ENCODE measurements at regions not wholly inside any gene's neighbourhood (a gene's known extent, or its start where the extent isn't known, plus 50 kb on each side); places are given as distances from the start of the nearest gene placed in this dataset.
"Not testable (repeated sequence)": the region's sequence is repeated elsewhere in the genome, so short reads cannot be mapped to it uniquely, and the experiment has no call there.

DNA sequence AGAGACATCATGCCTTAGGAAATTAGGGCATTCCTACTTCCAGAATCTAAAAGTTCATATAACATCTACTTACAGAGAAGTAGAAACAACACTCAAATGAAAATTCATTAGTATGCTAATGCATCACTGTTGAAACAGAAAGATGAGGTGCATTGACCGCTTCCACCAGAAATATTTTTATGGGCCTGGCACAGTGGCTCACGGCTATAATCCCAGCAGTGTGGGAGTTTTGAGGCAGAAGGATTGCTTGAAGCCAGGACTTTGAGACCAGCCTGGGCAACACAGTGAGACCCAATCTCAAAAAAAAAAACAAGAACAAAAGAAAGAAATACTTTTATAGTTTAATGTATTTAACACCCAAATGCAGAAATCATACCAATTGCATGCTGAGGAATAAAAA is 220.9 kb downstream of the SKIDA1 start:
- no peak overlapping the region for H3K4me3 ChIP-seq (ENCODE audit: low read length)
- no peak for DNase-seq (ENCODE audit: low read depth, low spot score)

DNA sequence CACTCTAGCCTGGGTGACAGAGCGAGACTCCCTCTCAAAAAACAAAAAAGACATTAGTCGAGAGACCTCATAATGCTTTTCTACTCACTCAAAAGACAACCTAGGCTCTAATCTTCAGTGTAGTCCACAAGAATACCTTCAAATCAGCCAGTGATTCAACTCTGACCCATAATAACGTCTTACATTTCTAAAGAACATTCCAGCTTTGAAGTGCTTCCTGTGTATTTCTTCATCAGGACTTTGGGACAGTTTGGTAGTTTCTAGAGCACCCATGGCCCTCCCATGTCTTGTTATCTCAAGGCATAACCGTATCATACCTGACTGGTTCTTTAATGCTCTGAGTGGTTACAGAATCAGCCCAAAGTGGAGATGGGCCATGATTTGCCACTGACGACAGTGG is 221.3 kb downstream of the SKIDA1 start:
- no peak for DNase-seq (ENCODE audit: low read depth, low spot score)
- H3K4me3 ChIP-seq (ENCODE audit: low read length) = no peak overlapping the region

DNA sequence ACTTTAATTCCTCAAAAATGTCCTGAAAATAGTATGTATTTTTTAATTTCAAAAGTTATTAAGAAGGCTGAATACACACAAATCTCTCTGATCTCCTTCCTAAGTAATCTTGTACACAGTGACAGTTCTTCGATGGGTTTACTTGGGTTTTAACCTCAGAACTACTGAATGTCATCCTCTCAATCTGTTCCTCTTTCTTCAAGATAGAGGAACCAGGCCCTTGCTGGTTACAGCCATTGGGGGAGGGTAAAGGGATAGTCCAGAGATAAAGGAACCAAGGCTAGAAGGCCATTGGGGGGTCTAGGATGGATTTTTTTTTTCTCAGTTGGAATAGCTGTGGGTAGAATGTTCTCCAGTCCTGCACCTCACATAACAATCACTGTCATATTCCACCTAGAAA is 224.9 kb downstream of the SKIDA1 start:
- H3K4me3 ChIP-seq (ENCODE audit: low read length) = no peak overlapping the region
- no peak for DNase-seq (ENCODE audit: low read depth, low spot score)

DNA sequence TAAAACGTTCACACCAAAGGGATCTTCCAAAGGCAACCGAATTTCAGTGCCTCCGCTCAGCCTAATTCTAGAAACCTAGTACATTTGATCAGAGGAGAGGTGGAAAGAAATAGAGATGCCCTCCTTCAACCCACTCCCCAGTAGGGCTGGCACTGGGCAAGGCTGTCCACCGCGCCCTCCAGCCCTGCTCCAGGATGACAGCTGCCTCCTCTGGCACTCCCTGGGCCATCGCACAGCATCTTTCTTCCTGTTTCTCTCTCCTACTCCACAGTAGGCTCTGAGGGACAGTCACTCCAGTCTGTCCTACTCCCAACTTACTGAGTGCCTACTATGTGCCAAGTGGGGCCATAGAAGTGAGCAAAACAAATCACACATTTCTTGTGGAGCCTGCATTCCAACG is 226.2 kb downstream of the SKIDA1 start:
- no peak overlapping the region for H3K4me3 ChIP-seq (ENCODE audit: low read length)
- no peak for DNase-seq (ENCODE audit: low read depth, low spot score)

DNA sequence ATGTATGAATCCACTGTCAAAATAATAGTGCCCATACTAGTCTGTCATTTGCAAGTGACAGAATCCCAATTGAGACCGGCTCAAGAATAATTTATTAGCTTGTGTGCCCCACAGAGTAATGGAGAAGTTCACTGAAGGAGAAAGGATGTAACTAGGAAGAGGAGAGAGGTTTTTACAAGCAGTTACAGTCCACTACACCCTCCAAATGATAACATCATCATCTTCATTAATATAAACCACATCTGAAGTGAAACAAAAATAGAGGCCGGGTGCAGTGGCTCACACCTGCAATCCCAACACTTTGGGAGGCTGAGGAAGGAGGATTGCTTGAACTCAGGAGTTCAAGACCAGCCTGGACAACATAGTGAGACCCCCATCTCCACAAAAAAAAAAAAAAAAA is 226.8 kb downstream of the SKIDA1 start:
- no peak for DNase-seq (ENCODE audit: low read depth, low spot score)
- no peak overlapping the region for H3K4me3 ChIP-seq (ENCODE audit: low read length)

DNA sequence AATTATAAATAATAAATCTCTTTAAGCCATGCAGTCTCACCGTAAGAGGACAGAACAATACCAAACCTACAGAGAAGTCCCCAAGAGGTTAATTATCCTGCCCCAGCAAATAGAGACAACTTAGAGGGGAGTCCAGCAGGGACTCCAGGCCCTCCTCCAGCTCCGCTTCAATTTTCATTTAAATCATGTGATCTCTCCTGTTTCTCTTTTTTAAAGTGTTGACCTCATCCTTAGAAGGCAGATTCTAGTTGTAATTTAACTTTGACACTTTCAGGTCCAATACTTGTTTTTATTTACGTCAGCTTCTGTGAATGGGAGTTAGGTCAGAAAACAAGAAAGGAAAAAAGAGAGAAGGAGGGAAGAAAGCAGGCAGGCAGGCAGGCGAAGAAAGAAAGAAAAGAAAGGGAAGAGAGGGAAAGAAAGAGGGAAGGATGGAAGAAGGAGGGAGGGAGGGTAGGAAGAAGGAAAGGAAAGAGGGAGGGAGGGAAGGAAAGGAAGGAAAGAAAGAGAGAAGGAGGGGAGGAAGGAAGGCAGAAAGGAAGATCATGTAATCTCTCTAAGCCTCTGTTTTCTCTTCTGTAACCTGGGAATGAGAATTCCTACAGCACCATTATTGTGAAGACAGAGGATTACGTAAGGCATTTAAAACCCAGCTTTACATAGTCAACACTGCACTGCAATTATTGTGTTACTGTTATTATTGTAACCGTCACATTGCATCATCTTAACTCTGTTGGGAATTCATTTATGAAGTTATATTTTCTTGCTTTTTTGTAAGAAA is 227.7 kb downstream of the SKIDA1 start:
- no peak for DNase-seq (ENCODE audit: low read depth, low spot score)

DNA sequence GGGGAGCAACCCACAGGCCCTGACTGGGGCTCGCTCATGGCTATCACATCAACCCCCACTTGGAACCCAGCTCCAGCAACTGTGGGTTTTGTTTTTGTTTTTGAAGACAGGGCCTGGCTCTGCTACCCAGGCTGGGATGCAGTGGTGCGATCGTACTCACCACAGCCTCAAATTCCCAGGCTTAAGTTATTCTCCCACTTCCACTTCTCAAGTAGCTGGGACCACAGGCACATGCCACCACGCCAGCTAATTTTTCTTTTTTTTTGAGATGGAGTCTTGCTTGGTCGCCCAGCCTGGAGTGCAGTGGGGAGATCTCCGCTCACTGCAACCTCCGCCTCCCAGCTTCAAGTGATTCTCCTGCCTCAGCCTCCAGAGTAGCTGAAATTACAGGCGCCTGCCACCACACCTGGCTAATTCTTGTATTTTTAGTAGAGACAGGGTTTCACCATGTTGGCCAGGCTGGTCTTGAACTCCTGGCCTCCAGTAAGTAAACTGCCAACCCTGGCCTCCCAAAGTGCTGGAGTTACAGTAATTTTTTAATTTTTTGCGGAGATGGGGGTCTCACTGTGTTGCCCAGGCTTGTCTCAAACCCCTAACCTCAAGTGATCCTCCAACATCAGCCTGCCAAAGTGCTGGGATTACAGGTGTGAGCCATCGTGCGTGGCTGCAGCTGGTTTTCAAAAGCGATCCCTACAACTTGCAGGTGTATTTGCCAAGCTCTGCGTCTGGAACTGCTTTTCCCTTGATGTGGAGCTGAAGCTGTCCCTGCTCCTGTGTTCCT is 228.7 kb downstream of the SKIDA1 start:
- no peak for DNase-seq (ENCODE audit: low read depth, low spot score)
- H3K4me3 ChIP-seq (ENCODE audit: low read length) = no peak overlapping the region

More for the DNA sequence above, 227.7 kb downstream of the SKIDA1 start:
- H3K4me3 ChIP-seq (ENCODE audit: low read length) = no peak overlapping the region

DNA sequence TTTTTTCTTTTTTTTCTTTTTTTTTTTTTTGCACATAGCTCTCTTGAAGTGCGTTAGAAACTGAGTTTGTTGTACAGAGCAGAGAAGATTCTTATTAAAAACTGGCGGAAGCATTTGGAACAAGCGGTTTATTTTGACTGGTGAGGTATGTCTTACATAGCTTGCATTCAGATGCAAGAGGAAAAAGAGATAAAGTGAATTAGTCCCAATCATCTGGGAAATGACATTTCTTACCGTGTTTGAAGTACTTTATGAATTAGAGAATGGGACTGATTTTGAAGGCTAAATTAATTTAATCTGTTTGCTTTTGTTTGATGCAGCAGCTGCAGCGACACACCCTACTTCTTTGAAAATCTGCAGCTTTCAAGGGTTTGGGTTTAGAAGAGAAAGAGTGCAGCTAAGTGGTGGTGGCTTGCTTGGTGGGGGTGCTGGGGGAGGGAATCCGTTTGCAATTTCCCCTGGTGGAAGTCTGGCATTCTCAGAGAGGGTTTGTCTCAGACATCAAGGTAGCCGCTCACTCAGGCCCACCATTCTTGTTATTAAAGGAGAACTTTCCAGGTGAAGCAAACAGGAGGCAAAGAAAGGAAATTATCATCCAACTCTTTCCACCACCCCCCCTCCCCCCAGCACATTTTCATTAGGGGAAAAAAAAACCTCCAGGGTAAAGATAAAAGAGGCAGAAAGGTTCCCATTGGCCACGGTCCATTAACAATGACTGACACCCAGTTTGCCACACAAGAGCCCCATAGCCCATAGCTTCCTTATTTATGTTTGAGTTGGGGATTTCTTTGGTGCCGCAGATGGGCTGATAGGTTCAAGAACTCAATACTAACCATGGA is 231.7 kb downstream of the SKIDA1 start:
- DNase-seq (ENCODE audit: low read depth, low spot score) = no peak
- no peak overlapping the region for H3K4me3 ChIP-seq (ENCODE audit: low read length)

DNA sequence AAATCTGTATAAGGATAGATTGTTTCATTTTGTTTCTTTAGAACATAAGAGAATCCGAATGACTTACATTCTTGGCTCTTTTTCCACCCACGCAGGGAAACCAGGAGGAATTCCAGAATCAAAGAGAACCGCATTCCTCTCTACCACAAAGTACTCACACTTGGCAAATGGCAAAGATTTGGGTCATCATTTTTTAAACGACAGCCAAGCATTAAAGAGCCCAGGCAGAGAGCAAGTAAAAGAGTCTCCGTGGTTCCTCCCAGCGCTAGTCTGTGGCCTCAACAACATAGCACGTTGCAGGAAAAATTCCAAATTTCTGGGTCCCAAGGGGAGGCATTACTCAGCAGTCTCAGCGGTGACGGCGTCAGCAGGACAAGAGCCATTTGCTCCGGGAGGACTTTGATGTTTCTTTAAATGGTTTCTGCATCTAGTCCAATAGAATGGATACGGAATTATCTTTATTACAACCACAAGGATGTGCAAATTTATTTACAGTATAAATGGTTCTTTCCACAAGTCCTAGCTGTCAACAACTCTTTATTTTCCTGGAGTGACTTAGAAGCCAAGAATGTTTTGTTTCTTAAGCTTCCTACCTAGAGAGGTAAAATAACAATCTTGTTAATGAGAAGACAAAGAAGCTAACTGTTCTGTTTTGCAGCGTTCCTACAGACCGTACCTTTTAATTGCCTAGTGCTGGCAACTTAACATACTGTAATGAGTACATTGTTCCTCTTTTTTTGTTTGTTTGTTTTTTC is 232.5 kb downstream of the SKIDA1 start:
- H3K4me3 ChIP-seq (ENCODE audit: low read length) = no peak overlapping the region
- DNase-seq (ENCODE audit: low read depth, low spot score) = no peak

DNA sequence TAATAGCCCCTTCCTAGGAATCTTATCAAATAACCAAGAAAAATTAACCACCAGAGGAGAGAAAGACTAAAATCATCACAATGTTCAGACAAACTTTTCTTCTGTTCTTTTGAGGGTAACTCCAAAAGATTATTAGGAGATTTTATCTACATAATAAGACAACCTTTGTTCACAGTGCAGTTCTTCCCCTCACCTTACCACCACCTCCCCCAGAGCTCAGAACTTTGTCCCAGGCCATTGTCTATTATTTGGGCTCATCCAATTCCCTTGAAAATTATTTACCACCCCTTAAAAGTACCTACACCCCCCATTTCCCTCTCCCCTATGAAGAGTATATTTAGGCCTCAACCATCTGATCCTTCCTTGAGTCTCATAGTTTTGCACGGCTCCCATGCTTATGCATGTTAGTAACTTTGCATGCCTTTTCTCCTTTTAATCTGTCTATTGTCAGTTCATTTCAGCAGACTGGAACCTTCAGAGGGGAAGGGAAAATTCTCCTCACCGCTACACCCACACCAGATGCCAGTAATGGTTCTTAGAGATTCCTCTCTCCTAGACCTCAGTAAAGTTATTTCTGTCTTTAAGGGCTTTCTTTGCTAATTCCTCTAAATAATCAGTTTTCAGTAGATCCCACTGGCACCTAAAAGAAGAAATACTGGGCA is 234.9 kb downstream of the SKIDA1 start:
- DNase-seq (ENCODE audit: low read depth, low spot score) = no peak

DNA sequence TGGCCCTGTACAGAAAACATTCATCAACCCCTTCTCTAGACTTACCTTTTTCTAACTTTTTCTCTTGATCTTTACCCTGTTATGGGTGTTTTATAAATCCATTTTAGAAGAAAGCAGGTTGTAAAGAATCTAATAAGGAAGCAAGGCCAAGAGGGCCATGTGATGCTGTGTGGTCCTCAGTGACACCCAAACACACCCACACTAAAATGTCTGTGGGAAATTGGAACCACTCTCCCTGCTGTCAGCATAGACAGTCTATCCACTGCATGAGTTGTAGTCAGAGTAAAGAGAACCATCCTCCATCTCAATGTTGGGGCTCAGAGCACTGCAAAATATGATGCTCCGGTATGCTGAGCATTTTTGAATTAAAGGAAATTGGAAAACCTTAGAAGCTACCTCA is 235.5 kb downstream of the SKIDA1 start:
- no peak for DNase-seq (ENCODE audit: low read depth, low spot score)
- H3K4me3 ChIP-seq (ENCODE audit: low read length) = no peak overlapping the region

More for the DNA sequence above, 234.9 kb downstream of the SKIDA1 start:
- H3K4me3 ChIP-seq (ENCODE audit: low read length) = no peak overlapping the region

DNA sequence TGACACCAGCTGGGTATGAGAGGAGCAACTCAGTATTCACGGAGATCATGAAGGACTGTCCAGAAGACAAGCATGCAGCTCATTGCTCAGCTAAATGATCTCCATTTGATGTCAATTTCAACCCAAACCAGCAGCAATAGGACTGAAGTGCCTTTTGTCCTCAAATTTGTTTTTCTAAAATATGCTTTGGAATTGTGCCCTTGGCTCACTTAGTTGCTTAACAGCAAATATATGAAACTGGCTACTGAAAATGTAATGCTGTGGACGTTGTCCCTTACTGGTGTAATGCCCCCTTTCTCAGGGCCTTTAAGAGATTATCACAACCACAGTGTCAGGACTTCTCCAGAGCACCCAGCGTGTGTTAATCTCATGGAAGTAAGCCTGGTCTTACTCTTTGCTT is 236.2 kb downstream of the SKIDA1 start:
- no peak overlapping the region for H3K4me3 ChIP-seq (ENCODE audit: low read length)
- no peak for DNase-seq (ENCODE audit: low read depth, low spot score)

DNA sequence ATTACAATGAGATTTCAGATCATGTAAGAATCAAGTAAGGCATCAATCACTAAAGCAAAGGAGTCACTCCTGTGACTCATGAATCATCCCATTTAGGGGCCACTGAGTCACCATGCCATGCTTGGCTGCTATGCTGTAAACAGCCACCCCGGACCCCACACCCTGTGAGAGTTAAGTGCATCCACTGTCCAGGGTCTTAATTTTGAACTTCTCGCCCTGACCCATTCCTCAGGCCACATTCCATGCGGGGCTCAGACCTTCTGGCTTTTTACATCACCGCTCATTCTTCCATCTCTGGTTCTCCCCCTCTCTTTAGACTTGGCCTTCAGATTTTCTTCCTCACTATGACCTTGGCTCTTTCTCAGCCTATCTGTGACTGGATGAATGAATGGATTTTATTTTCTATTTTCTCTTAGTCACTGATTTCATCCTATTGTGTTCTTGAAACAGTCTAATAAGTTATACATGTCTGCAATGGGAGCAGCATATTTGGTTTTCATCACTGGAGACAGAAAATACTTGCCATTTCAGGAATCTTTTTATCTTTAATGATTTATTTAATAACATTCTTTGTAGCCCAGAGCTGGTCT is 239.6 kb downstream of the SKIDA1 start:
- no peak for DNase-seq (ENCODE audit: low read depth, low spot score)

DNA sequence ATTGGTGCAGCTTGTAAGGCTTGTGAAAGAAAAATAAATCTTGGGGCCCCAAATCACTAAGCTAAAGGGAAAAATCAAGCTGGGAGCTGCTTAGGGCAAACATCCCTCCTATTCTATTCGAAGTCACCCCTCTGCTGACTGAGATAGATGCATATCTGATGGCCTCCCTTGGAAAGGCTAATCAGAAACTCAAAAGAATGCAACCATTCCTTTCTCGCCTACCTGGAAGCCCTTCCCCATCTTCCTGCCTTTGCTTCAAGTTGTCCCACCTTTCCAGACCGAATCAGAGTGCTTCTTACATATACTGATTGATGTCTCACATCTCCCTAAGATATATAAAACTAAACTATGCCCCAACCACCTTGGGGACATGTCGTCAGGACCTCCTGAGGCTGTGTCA is 240.3 kb downstream of the SKIDA1 start:
- H3K4me3 ChIP-seq (ENCODE audit: low read length) = no peak overlapping the region
- DNase-seq (ENCODE audit: low read depth, low spot score) = no peak

More for the DNA sequence above, 239.6 kb downstream of the SKIDA1 start:
- no peak overlapping the region for H3K4me3 ChIP-seq (ENCODE audit: low read length)

DNA sequence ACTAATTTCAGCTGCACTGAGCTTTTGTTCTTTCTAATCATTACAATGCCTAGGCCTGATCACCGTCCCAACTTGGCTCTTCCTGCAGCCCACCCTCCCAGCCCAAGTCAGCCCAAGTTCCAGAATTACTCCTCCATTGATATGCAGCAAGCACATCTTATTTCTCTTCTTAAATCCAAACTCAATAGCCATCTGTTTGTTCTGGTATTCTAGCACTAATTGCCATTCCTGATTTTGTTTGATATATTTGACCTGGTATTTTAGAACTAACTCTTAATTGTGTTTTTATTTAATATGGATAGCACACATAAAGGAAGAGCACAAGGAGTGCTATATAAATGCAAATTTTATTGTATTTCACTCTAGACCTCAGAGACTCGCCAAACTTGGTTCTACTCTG is 241.2 kb downstream of the SKIDA1 start:
- no peak overlapping the region for H3K4me3 ChIP-seq (ENCODE audit: low read length)
- no peak for DNase-seq (ENCODE audit: low read depth, low spot score)

DNA sequence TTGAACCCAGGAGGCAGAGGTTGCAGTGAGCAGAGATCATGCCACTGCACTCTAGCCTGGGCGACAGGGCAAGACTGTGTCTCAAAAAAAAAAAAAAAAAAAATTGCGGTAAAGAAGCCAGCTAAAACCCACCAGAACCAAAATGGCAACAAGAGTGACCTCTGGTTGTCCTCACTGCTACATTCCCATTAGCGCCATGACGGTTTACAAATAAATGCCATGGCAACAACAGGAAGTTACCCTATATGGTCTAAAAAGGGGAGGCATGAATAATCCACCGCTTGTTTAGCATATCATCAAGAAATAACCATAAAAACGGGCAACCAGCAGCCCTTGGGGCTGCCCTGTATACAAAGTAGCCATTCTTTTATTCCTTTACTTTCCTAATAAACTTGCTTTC is 242.4 kb downstream of the SKIDA1 start:
- DNase-seq (ENCODE audit: low read depth, low spot score) = not testable (repeated sequence)

DNA sequence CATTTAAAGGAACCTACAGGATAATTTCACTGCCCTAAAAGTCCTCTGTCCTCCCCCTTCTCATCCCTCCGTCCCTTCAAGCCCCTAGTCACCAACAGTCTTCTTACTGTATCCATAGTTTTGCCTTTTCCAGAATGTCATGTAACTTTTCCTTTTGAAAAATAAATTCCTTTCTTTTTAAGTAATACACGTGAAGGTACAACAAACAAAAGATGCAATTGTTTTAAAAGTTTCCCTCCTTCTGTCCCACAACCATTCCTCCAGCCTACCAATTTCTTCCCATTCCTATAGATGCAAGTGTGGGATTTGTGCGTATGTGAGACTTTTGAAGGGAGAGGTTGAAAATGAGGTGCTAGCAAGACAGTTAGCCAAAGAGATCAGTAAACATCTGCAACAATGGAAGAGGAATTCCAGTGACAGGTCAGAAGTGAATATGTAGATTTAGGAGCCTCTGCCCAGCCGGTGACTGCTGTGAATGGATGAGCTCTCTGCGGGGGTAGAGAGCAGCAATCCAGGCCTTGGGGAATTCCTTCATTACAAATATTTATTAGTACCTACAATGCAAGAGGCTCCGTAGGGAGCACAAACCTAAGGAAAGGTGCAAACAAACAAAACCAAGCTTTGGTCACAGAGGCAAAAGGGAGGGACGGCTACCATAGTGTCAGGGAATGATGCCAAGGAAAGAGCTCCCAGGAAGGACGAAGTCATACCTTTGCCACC is 243.6 kb downstream of the SKIDA1 start:
- no peak overlapping the region for H3K4me3 ChIP-seq (ENCODE audit: low read length)
- DNase-seq (ENCODE audit: low read depth, low spot score) = no peak

More for the DNA sequence above, 242.4 kb downstream of the SKIDA1 start:
- not testable (repeated sequence) for H3K4me3 ChIP-seq (ENCODE audit: low read length)

Measured in Jurkat, Clone E6-1 (cell line).